D341Med (cell line): ENCODE measurements at regions not wholly inside any gene's neighbourhood (a gene's known extent, or its start where the extent isn't known, plus 50 kb on each side); places are given as distances from the start of the nearest gene placed in this dataset.
"Not testable (repeated sequence)": the region's sequence is repeated elsewhere in the genome, so short reads cannot be mapped to it uniquely, and the experiment has no call there.

Experiments used
- DNase-seq: peaks from one replicate; pipeline ENCODE4 v3.0.0; 2012; ENCODE audit warnings: low spot score

DNA sequence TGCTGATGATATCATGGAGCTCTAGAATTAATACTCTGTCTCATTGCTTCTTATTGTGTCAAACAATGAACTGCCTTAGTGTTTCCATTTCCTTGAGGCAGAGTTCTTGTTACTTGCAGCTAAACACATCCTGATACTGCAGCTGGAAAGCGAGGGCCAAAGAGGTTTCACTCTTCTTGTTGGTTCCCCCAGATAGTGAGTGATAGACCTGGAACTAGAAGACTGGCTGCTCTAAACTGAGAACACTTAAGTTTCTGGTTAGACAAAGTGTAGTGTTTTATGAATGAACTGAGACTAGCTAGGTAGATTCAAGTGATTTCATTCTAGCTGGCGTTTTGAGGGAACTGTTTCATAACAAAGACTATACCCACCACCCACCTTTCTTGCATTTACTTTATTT lies 321.7 kb downstream of the TXNL1 start:
- DNase-seq, result no peak

DNA sequence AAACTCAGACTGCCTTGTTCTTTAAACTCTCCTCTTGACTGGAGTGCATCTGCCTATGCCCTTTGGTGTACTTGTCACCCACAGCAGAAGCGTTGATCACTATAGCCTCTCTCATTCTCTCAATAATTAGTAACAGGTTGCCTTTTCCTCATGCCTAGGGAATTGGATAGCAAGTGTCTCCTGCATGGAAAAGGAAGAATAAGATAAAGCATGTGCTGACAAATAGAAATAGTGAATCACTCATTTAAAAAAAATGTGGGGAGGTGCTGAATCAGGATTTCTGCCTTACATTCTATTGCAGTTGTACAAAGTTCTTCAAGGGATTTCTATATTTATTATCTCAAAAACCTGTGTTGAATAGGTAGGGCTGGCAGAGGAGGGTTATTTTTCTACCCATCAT lies 323.0 kb downstream of the TXNL1 start:
- no peak for DNase-seq

DNA sequence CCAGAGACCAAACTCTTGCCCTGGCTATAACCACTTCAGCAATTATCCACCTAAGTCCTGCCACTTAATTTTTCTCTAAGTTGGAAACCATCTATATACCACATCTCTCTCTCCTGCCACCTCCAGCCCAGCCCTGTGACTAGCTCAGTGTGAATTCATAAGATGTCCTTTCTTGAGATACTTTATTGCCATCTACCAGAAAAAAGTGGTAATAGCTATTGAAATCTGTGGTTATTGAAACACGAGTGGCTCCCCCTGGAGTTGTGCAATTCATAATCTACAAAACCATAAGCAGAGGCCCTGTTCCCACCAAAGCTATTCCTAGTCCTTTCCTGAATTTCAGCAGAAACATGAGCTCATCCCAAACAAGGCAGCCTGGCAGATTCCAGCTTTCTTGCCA lies 324.0 kb downstream of the TXNL1 start:
- DNase-seq, result no peak

DNA sequence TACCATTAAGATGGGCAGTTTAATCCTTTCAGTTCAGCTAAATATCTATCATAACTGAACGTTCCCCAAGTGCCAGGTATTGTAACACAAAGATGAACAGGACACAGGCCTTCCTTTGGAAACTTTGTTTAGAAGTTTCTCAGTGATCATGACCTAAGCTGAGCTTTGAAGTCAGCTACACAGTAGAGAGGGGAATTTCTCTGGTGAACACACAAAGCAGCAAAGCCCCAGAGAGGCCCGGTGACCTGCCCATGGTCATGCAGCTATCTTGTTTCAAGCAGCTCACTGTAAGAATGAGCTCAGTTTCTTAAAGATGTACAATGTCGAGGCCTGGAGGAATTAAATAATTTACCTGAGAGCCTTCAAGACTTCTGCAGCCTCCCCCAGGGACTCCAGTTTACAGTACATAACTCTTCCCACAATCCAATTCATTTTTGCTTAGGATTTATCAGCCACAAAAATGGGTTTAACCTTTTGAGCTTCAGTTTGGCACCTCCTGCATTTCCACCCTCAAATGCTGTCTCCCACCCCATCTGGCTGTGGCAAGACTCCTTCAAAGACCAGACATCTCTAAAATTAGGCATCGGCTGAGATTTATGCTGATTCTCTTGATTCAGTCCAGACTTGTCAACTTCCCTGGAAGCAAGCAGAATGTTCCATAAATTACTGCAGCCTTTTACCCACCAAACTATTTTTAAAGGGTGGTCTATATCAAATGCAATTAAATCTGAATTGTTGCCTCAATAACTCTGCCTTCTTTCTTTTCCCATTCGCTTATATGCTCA lies 325.6 kb downstream of the TXNL1 start:
- no peak for DNase-seq

DNA sequence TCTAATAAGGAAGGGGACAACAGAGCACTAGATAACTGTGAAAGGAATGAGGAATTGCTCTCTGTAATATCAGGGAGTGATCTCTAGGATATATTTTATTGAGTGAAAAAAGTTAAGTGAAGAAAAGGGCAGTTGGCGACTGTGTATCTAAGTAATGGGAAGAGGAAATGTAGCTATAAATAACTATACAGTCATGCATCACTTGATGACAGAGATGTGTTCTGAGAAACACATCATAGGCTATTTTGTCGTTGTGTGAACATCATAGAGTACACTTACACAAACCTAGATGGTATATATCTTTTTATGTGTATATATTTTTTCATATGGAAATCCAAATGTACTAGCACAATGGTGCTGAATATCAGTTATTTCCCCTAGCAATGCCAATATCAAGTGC lies 329.3 kb downstream of the TXNL1 start:
- DNase-seq, result no peak

DNA sequence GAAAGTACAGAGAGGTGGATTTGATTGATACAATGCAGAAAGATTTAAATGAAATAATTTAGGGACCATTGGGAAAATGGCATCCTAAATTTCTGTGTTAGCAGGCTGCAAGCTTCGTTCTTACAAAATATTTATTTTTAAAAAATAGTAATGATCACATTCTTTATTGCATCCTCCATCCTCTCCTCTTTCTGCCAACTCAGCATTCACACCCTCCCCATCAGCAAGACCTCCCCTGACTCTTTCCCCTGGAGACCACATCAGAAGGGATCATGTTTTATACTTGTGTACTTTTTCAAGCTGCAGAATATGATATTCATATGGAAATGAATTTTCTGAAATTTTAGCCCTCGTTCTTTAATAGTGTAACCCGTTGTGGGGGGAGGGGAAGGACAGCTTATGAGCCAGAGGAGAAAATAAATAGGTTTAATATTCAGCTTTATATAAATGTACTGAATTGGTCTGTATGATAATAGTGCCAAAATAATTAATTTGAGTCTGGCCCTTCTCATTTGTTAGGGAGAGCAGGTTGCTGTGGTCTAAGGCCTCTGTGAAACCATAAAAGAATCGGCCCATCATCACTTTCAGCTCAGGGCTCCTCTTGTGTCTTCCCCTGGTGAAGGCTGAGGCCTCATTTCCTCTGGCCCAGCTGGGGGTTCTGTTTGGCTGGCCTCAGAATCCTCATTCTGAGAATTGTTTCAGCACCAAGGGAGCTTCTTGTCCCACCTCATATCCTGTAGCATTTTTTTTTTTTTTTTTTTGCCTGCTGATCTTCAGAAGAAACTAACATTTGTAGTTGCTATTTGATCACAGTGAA lies 330.8 kb downstream of the TXNL1 start:
- DNase-seq, result no peak

DNA sequence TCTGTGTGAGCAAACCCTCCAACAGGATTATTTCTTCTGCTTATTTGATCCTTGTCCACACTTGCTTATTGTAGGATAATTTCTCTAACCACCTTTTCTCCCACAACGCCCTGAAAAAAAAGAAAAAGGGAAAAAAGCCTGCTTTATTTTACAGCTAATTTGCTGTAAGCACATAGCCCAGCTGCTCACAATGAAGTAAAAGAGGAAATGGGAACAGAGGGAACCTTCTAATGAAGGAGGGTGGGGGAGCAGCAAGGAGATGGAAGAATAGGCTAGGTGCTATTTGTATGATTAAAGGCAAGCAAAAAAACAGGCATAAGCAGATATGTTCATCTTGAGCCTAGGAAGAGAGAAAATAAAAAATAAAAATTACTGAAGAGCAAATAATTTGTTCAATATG lies 331.6 kb downstream of the TXNL1 start:
- DNase-seq, result no peak

DNA sequence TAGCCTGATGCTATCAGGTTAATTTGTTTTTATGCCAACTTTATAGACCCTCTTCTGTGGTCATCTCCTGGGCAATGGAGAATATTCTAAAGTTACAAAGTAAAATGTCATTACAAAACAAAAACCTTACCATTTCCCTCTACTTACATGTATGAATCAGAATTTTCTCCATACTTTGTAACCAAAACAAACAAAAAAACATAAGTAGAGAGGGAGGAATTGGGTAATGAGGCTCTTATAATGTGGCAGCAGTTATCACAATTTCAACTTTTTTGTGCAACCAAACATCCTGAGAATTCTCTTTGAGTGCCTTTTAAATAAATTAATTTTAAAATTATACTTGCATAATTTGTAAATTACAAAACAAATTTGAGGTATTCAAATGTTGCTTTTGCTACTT lies 332.8 kb downstream of the TXNL1 start:
- DNase-seq, result no peak

DNA sequence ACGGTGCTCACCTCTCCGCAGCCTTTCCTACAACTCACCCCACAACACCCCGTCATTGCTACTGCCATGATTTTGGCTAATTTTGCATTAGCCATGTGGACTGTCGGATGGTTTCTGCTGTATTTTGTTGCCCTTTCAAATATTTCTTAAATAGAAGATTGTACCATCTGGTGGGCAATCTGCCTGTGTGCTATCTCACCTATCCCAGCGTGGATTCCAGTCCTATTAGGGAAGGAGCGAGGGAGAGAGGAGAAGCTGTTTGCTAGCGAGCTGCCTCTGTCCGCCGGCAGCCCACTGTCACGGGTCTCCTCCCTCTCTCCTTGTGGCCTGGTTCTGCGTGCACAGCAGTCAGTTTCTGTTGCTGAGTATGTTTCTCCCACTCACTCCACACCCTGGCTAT lies 336.2 kb downstream of the TXNL1 start:
- DNase-seq, result no peak

DNA sequence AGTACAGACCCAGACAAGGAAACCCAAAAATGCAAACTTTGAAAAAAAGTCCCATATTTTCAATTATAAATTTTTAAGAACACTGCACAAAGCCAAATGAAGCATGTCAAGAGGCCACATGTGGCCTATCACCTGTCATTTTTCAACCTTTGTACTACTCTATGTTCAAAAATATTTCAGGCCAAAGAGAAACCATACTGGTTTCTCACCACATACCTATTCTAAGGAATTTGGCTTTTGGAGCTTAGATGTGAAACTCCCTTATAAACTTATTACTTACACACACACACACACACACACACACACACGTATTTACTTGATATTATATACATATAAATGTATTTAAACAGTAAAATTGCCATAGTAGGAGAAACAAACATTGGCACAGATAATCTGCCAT lies 338.7 kb downstream of the TXNL1 start:
- DNase-seq, result no peak

DNA sequence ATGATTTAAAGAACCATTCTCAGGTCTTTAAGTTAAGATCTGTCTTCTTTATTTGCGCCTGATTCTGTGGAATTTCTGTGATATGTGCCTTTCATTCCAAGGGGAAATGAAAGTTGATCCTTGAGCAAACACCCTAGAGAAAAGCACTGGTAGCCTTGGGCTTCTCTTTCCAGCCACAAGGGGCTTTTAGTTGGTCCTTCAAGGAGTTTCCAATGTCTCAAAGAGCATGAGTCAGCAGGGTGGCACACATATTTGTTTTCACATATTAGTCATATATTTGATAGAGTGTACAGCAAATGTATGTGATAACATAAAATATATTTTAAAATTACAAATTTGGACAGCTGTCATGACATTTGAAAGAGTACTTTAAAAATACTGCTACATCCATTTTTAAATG lies 339.5 kb downstream of the TXNL1 start:
- no peak for DNase-seq

DNA sequence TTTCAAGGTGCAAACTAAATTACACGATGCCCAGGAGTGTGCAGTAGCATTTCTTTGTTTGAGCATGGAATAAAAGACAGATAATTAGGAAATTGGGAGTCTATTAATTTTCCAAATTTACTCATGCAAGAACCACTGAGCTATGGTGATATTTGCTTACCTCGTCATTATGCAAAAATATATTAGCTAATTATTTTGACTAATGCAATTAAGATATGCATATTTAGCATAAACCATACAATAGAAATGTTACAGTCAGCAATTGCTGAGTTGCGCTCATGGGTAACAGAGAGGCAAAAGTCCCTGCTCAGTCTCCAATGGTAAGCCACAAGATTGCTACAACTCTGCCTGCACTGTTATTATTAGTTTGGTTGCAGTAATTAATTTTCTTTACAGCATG lies 342.0 kb downstream of the TXNL1 start:
- DNase-seq, result no peak

DNA sequence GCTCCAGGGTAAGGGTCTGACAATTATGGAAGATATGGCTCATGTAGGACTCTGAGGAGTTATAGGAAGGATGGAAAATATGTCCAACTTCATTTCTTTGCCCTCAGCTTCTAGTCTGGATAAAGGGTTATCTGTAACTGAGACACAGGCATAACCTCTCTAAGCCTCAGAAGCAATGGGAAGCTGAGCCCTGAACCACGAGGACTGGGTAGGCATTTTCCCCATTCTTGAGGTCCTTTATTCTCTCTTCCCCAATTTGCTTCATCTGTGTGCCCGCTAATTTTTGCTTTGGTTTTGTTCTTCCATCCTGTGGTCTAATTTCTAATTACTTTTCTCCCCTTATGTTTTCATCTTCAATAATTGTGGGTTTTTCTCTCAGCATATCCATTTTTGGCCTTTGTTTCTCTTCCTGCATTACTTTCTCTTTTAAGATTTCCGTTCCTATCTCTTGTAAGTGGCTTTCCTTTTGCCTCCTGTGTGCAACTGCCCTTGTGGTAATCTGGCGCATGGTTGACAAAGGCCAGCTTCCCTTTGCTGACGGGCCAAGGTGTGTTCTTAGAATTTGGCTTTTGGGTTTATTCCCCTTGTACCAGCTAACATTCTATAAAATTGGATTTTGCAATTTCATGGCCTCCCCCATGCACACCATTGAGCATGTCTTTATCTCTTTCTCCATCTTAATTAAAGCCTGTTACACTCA lies 343.8 kb downstream of the TXNL1 start:
- DNase-seq, result no peak

DNA sequence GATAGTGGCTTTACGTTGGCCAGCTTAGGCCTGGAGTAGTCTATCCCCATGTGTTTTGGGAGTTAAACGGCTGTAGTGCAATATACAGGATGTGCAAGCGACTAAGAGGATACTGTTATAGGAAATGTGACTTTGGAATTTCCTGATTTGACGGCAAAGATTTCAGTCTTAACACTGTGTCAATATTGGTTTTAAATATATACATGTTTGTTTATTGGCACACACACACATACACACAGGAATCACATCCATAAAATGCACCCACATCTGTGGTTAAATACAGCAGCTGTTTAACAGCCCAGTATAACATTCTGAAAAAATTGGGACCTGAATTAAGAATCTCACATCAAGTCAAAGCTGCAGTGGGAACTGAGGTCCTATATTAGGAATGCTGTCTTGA lies 347.1 kb downstream of the TXNL1 start:
- DNase-seq, result no peak

DNA sequence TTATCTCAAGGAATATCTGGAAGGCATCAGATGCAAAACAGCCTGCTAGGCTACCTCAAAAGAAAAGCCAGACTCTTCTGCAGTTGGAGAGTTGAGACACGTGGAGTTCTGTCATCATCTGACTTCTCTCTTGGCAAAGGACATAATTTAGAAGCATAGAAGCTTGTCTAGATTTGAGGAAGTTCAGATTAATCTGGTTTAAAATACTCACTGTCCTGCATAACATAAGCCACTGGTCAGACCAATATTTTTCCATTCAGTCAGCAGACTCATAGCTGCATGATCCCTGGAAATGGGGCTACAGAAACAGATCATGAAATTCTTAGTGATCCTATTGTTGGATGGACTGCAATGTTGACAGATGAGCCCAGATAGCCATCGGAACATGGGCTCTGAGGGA lies 349.0 kb downstream of the TXNL1 start:
- DNase-seq, result no peak

DNA sequence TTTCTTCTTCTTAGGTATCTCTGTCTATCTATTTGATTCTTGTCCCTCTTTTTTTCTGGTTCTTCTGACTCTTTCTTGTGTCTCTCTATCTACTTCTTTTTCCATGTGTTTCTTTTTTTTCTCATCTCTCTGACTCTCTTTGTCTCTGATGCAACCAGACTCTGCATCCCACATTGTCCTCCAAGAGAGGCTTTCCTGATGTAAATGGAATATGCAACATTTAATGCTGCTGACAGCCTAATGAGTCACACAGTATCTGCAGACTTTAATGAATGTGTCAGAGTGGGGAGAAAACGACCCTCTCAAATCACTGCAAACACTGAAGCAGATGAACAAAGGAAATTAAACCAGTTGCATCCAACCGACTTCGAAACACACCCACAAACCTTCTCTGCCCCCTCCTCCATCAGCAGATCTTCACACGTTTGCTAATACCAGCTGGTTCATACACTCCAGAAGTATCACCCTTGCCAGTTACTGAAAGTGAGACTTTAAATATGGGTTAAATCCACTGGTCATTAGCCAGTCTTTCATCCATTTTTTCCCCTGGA lies 351.5 kb downstream of the TXNL1 start:
- DNase-seq, result no peak

DNA sequence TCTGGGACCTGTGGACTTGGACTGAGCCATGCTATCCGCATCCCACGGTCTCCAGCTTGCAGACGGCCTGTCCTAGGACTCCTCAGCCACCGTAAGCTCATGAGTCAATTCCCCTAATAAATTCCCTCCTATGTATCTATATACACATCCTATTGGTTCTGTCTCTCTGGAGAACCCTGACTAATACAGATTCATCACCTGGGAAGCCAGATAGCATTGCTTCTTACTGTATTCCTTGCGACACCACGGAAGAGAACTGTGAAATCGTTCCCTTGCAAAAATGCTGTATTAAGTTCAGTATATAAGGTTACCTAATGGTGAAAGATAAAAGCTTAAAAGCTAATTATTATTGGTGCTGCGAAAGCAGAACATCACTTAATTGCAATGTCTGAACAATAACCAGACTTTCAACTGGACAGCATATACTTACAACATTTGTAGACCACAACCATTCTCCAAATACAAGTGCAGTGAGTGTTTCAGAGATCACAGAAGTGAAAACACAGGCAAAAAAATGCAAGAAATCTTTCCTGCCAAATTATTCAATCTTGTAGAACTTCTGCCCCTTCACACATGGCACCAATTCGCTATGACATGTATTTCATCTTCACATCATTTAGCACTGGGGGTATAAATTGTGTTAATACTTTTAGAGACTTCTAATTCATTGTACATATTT lies 352.9 kb downstream of the TXNL1 start:
- no peak for DNase-seq

DNA sequence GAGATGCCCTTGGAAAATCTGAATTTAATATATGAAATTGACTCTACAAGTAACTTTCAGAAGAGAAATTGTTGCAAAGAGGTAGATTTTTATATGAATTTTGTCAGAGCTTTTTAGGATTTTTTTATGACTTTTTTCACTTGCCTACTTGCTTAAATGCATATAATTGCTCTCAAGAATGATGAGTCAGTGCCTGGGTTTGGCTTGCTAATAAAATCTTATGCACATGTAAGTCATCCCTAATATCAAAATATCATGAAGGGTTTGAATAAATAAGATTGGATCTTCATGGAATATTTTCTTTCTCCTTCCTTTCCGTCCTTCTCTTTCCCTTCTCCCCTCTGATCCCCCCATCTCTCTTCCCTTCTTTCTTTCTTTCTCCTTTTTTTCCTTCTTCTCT lies 354.1 kb downstream of the TXNL1 start:
- no peak for DNase-seq

DNA sequence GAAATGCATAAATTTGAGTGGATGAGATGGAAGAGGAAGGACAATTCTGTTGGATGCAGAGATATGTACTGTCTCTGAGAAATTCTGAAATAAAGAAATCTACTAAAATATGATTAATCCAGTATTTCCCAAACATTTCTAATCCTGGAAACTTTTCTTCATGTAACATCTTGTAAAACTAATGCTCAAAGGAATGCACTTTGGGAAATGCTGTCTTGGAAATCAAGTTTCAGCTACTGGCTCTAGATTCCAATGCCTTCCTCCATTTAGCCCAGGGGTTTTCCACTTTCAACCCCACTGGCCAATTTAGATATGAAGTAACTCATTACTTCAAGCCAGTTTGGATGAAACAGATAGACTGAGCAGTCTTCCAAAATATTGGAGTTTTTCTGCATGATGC lies 355.1 kb downstream of the TXNL1 start:
- no peak for DNase-seq

DNA sequence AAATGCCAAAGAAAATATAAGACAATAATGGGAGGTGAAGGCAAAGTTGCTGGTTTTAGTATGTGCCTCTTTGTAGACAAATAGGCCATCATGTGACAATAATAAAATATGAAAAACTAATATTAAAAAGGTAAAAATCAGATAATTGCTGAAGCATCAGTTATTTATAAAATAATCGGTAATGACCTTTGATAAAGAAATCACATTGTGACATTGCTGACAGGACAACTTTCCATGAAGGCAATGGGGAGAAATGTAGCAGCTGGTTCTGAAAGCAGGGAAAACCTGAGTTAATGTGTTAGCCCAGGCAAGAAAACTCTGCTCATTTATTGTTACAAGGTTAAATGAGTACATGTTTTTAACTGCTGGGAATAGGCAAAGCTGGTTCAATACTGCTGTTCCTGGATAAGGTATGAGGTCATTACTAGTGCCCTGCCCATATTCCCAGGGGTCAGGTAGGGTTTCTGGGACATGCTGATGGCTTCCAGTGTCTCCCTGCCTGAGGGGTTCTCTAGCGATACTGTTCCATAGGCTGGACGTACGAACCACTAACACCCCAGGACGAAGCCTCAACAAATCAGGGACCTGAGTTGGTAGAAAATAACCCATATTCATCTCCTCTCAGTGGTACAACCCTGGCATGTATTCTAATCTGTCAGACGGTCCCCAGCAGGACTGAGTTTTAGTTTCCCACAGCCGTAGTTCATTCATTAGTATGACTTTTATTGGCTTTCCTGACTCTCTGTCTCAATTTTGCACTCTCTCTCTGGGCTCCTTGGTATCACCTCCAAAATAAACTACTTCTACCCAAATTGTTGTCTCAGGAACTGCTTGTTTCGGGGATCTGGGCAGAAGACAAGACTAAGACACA lies 355.9 kb downstream of the TXNL1 start:
- DNase-seq, result no peak

DNA sequence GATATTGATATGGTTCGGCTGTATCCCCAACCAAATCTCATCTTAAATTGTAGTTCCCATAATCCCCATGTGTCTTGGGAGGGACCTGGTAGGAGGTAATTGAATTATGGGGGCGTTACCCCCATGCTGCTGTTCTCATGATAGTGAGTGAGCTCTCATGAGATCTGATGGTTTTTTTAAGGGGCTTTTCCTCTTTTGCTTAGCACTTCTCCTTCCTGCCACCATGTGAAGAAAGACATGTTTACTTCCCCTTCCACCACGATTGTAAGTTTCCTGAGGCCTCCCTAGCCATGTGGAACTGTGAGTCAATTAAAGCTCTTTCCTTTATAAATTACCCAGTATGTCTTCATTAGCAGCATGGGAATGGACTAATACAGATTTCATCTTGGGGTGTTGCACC lies 358.6 kb downstream of the TXNL1 start:
- not testable (repeated sequence) for DNase-seq
